Vagina (tissue), 2 donors: ENCODE measurements at regions not wholly inside any gene's neighbourhood (a gene's known extent, or its start where the extent isn't known, plus 50 kb on each side); places are given as distances from the start of the nearest gene placed in this dataset.

Source experiments
- DNase-seq, 2 donors: peaks; one replicate each; pipeline ENCODE4 v3.0.0-alpha.2; 2017; ENCODE audit errors: extremely low spot score in 2 of 2
- H3K27ac ChIP-seq: fragments of 200-600 bp; sonication (generic); one replicate; pipeline ENCODE4 v1.5.1; 2019
- H3K27me3 ChIP-seq: fragments of 200-600 bp; sonication (generic); one replicate; pipeline ENCODE4 v1.5.1; 2019
- H3K36me3 ChIP-seq, 2 donors: fragments of 200-600 bp; sonication (generic); one replicate each; pipeline ENCODE4 v1.5.1; 2017 to 2019
- H3K4me1 ChIP-seq: fragments of 200-600 bp; sonication (generic); one replicate; pipeline ENCODE4 v1.5.1; 2019
- H3K4me3 ChIP-seq, 2 donors: fragments of 200-600 bp; sonication (generic); 1 replicate in 1 of 2; 2 replicates in 1 of 2; pipeline ENCODE4 v1.5.1; 2016 to 2019
- H3K9me3 ChIP-seq: fragments of 200-600 bp; sonication (generic); one replicate; pipeline ENCODE4 v1.5.1; 2019
- CTCF ChIP-seq, 3 experiments: fragments of 450-650 bp in 2 of 3; fragments of 200-600 bp in 1 of 3; sonication (generic) in 1 of 3; IDR thresholded peaks; one replicate each; pipeline ENCODE4 v1.5.1; 2017 to 2019; ENCODE audit warnings: antibody characterized with exemption in 3 of 3, mild to moderate bottlenecking in 2 of 3, moderate library complexity in 2 of 3
- POLR2A ChIP-seq, 2 donors: fragments of 450-650 bp; IDR thresholded peaks; one replicate each; pipeline ENCODE4 v1.6.1; 2017; ENCODE audit warnings: antibody characterized with exemption in 2 of 2, mild to moderate bottlenecking in 2 of 2, moderate library complexity in 2 of 2
- POLR2AphosphoS5 ChIP-seq, 2 donors: sonication (generic); formaldehyde crosslinking; IDR thresholded peaks; one replicate each; pipeline ENCODE4 v1.9.0; 2017; ENCODE audit warnings: antibody characterized with exemption in 2 of 2, mild to moderate bottlenecking in 2 of 2, low read depth in 1 of 2; ENCODE audit not compliant: insufficient read depth in 1 of 2
- intact Hi-C: fragments of 100-400 bp; cut with DNase I; formaldehyde crosslinking; loops from one replicate; pipeline ENCODE4 v1.15.1; 2023

GRCh38 chr21:35974775-35975174, 85.6 kb downstream of the SETD4 start:
- Histone ChIP-seq H3K27ac (no peak overlapping the region), H3K36me3 (no peaks in the 10 kb centered on the region), H3K9me3 (no peaks in the 10 kb centered on the region), H3K4me1 (no peaks in the 10 kb centered on the region), H3K27me3 (no peaks in the 10 kb centered on the region), H3K4me3 (no peak overlapping the region)
- DNase-seq: no peak
- TF ChIP-seq POLR2AphosphoS5 (IDR thresholded peaks at IDR 0.05; ENCODE audit: insufficient read depth in 1 of 2, low read depth in 1 of 2) (no peak), CTCF (IDR thresholded peaks at IDR 0.05) (no peak), POLR2A (IDR thresholded peaks at IDR 0.05) (no peak)
- intact Hi-C loops: no loop called here

- intact Hi-C loops: no loop called here
- TF ChIP-seq POLR2AphosphoS5 (IDR thresholded peaks at IDR 0.05; ENCODE audit: insufficient read depth in 1 of 2, low read depth in 1 of 2) (no peak), CTCF (IDR thresholded peaks at IDR 0.05) (no peak), POLR2A (IDR thresholded peaks at IDR 0.05) (no peak)
- H3K9me3 ChIP-seq: no peaks in the 10 kb centered on the region
- H3K36me3 ChIP-seq: no peaks in the 10 kb centered on the region
- no peaks in the 10 kb centered on the region for H3K4me1 ChIP-seq
- H3K4me3 ChIP-seq: no peak overlapping the region
- DNase-seq: no peak
- H3K27me3 ChIP-seq: no peaks in the 10 kb centered on the region
- no peak overlapping the region for H3K27ac ChIP-seq
Observed at GRCh38 chr21:35971824-35972223, 88.5 kb downstream of the SETD4 start.

- intact Hi-C loops: no loop called here
- DNase-seq: no peak
- H3K4me1 ChIP-seq: no peaks in the 10 kb centered on the region
Observed at GRCh38 chr21:35969281-35969680, 91.0 kb downstream of the SETD4 start.

GRCh38 chr21:35968564-35968963, 91.8 kb downstream of the SETD4 start:
- Histone ChIP-seq H3K27ac (no peak overlapping the region), H3K36me3 (no peaks in the 10 kb centered on the region), H3K4me3 (no peak overlapping the region), H3K4me1 (no peaks in the 10 kb centered on the region), H3K9me3 (no peaks in the 10 kb centered on the region), H3K27me3 (no peaks in the 10 kb centered on the region)
- intact Hi-C loops: no loop called here
- no peak for DNase-seq
- TF ChIP-seq POLR2A (IDR thresholded peaks at IDR 0.05): no peak
- TF ChIP-seq POLR2AphosphoS5 (IDR thresholded peaks at IDR 0.05; ENCODE audit: insufficient read depth in 1 of 2, low read depth in 1 of 2): no peak
- TF ChIP-seq CTCF (IDR thresholded peaks at IDR 0.05): no peak

More at GRCh38 chr21:35969281-35969680, 91.0 kb downstream of the SETD4 start:
- H3K4me3 ChIP-seq: no peak overlapping the region
- no peak overlapping the region for H3K27ac ChIP-seq
- no peaks in the 10 kb centered on the region for H3K36me3 ChIP-seq
- TF ChIP-seq POLR2AphosphoS5 (IDR thresholded peaks at IDR 0.05; ENCODE audit: insufficient read depth in 1 of 2, low read depth in 1 of 2) (no peak), CTCF (IDR thresholded peaks at IDR 0.05) (no peak), POLR2A (IDR thresholded peaks at IDR 0.05) (no peak)
- H3K27me3 ChIP-seq: no peaks in the 10 kb centered on the region
- H3K9me3 ChIP-seq: no peaks in the 10 kb centered on the region

- no peak overlapping the region for H3K27ac ChIP-seq
- intact Hi-C loops: no loop called here
- no peaks in the 10 kb centered on the region for H3K36me3 ChIP-seq
- DNase-seq: no peak
- H3K9me3 ChIP-seq: no peaks in the 10 kb centered on the region
- H3K27me3 ChIP-seq: no peaks in the 10 kb centered on the region
- no peak overlapping the region for H3K4me3 ChIP-seq
- H3K4me1 ChIP-seq: no peaks in the 10 kb centered on the region
- TF ChIP-seq POLR2A (IDR thresholded peaks at IDR 0.05): no peak
- TF ChIP-seq POLR2AphosphoS5 (IDR thresholded peaks at IDR 0.05; ENCODE audit: insufficient read depth in 1 of 2, low read depth in 1 of 2): no peak
- TF ChIP-seq CTCF (IDR thresholded peaks at IDR 0.05): no peak
Observed at GRCh38 chr21:35965699-35966098, 94.6 kb downstream of the SETD4 start.
